Stimulated activated CD8-positive, alpha-beta memory T cell treated with anti-CD3 and anti-CD28 coated beads, Interleukin-15, amount 100 ng/mL, for 4 hours (primary cell): ENCODE measurements at regions not wholly inside any gene's neighbourhood (a gene's known extent, or its start where the extent isn't known, plus 50 kb on each side); places are given as distances from the start of the nearest gene placed in this dataset.

Experiments
- DNase-seq, 2 donors: peaks; one replicate each; pipeline ENCODE4 v3.0.0-alpha.2; 2020; ENCODE audit warnings: low read depth in 2 of 2

DNA sequence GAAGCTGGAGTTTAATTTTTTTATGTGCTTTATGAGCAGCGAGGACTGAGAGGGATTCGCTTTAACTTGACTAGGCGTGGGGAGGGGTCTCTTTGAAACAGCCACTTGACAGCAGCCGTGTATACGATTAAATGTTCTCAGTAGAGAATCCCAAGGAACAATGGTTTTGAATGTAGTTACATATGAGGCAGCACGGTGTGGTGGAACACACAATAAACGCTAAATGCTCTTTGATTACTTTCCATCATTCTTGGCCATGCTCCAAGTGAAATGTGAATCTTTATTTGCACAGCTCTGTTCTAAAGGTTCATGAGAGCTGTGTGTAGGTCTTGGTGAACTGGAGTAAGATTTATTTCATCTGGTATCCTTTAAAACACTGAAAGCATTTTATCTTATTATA lies 251.4 kb upstream of the TGFBR2 start:
- DNase-seq = no peak

DNA sequence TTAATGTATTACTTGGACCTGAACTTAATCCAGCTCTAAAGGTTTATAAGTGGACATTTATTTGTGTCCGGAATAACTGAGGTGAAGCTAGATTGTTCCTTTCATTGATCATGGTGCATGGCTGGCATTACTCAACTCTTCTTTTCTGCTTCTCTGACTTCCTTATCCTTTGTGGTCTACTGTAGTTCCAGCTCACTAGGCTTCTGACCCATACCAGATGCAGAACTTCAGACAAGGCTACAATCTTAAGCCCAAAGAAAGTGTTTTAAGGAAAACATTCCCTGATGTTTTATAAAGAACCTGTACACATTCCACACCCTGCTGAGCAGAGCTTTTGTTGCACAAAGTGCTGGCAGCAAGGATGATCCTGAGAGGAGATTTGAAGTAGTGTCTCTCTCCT lies 250.8 kb upstream of the TGFBR2 start:
- DNase-seq = no peak

DNA sequence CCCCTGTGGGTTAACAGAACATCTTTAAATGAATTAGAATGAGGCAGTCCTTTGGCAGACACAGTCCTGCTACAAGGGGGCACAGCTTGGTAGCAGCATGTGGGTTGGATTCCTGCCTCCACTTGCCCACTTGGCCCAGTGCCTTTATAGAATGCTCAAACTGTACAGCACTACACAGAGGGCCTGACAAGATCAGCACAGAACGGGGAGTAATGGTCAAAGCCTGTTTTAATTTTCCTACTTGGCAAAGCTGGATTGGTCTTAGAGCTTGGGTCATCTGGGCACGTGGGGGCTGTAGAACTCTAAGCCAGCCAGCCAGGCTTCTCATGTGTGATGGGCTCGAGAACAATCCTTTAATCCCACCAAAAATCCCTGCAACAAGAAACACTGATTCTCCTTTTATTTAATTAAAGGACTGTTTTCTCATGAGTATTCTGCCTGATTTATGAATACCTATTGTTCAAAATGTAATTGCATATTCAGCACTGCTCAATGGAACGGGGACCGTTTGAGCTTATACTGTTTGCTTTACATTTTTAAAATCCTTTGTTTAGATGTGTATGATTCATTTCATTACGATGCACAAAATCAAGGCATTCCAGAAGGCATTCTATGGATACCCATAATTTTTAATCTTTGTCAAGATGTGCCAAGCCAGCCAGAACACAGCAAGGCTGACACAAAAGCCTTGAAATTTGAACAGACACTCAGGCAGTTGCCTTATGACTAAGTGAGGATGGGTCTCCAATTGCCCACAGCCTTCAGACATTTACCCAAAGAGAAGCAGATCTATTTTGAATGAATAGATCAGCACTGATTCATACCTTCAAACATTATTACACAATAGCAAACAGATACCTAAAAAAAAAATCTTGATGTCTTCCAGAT lies 249.3 kb upstream of the TGFBR2 start:
- DNase-seq = no peak

DNA sequence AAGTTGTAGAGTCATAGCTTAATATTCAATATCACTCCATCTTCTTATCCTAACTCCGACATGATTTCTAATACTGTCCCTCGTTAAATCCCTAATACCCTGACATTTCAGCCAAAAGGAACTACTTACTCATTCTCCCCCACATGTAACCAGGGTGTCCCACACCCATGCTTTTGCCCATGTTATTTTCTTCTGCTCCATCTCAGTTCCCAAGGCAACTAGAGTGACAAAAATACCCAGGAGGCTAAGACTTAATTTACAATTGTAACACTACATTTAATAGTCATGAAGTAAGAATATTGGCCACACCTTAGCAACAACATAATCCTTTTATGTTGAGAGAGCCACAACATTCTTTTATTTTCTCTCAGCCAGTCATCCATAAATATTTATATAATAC lies 248.5 kb upstream of the TGFBR2 start:
- DNase-seq = no peak

DNA sequence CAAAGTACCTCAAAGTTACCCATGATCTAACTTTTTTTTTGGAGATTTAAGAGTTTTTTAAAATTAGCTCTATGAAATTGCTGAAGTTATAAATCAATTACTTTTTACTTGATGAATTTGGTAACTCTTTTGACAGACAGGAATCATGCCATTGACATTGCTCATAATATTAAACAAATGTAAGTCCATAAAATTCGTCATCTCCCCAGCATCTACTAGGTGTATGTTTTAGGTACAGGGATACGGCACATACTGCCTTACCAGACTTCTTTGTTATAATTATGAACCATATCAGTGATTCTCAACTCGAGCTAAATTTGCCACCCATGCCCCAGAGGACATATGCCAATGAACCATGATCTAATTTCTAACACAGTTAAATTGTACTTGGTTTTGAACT lies 247.5 kb upstream of the TGFBR2 start:
- DNase-seq = no peak

DNA sequence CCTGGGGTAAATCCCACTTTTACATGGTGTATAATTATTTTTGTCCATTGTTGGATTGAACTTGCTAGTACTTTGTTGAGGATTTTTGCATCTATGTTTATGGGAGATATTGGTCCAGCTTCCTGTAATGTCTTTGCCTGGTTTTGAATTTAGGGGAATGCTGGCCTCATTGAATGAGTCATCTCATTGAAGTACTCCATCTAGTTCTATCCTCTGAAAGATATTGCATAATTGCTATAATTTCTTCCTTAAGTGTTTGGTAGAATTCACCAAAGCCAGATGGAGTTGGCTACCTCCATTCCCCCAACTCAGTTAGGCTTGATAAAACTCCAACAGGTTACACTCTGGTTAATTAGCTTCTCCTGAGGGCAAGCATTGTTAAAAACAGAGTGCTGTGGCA lies 237.4 kb upstream of the TGFBR2 start:
- no peak for DNase-seq

DNA sequence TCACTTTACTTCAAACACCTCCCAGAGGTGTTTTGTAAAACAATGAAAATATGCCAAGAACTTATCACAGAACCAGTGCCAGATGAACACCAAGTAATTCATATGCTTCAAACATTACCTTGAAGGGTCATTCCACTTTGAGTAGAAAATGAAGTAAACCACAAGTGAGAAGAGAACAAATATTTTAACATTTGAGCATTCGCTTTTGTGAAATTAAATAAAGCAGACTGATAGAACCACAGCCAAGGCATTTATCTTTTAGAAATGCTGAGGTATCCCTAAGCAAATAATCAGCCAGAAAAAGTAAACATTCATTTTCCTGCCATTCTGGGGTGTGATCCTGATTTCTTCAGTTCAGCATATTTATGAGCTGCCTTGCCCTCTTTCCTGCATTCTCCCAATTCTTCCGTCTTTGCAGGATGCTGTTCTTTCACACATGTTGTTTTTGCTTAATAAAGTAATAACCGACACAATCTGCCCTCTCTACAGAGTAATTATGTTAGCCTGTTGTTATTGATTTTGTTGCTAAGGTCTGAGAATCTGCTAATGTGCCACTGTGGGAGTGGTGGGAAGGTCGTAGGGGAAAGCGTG lies 235.6 kb upstream of the TGFBR2 start:
- DNase-seq = no peak

DNA sequence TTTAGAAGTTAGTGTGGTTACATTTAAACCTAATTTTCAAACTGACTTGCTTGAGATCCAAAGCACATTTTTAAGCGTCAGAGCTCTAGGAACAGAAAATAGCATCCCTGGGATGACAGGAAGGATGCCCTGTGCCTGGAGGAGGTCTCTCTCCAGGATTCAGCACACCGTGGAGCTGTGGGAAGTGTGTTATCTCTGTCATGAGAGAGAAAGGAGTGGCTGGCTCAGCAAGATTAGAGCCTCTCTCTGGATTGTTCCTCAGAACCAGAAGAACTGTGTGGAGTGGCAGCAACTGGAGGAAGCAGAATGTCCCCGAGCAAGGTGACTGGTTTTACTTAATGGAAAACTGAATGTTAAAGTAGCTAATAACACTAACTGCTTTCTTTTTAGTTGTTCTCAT lies 233.6 kb upstream of the TGFBR2 start:
- DNase-seq = no peak

DNA sequence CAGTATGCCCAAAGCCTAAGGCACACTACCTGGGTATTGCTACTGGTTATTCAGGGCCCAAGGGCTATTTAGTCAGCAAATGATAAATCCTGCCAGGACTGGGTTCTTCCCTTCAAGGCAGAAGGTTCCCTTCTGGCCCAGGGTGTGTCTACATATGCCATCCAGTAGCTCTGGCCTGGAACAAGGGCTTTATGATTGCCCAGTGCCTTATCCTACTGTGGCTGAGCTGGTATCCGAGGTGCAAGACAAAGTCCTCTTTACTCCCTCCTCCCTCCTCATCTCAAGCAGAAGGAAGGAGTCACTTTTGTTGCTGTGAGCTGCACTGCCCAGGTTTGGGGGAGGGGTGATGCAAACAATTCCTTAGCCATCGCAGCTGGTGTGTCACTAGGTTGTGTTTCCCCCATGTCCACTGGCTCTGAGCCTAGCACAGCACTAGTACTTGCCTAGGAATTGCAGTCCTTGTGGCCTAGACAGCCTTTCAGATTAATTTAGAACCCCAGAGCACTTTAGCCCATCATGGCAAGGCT lies 221.8 kb upstream of the TGFBR2 start:
- DNase-seq = no peak

DNA sequence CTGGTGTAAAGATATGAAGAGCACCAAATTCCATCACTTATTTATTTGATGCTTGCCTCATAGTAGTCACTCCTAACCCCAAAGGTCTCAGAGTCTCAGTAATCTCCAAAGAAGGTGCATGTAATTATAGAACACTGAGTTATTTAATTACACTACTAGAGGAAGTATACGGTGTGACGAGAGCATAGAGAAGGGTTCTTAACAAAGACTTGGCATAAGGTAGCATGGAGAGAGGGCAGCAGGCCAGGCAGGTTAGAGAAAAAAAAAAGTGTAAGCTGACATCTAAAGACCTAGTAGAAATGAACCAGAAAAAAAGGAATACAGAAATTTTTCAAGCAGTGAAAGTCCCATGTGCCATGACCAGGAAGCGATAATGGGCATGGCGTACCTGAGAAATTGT lies 213.3 kb upstream of the TGFBR2 start:
- no peak for DNase-seq

DNA sequence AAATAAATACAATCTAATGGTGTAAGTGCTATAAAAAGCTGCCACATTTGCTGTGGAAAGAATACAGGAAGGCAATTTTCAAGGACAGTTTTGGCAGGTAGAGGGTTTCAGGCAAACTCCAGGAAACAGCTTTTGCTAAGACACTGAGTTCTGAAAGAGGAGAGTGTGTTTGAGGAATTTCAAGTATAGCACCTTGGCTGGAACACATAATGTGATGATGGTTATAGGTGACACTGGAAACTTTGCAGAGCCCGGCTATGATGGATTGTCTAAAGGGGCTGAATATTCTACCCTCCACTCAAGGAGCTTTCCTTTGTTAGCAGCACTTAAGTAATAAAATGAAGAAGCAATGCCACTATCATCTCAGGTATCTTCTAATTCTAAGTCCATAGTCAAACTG lies 209.4 kb upstream of the TGFBR2 start:
- no peak for DNase-seq

DNA sequence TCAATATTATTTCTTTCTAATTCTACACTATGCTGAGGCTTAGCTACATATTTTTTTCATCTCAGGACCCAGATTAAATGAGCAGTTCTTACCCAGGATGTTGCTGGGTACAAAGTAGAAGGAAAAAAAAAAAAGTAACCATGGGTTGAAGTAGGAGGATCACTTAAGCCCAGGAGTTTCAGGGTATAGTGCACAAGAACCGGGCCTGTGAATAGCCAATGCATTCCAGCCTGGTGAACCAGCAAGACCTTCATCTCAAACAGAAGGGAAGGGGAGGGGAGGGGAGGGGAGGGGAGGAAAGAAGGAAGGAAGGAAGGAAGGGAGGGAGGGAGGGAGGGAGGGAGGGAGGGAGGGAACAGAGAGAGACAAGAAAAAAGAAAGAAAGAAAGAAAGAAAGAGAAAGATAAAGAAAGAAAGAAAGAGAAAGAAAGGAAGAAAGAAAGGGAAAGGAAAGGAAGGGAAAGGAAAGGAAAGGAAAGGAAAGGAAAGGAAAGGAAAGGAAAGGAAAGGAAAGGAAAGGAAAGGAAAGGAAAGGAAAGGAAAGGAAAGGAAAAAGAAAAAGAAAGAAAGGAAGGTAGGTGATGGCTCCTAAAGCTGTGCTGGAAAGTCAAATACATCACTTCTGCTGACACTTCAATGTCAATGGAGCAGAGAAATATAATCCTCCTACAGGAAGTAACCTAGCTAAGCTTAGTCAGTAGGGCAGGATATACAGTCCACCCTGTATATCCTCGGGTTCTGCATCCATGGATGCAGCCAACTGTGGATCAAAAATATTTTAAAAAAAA lies 206.8 kb upstream of the TGFBR2 start:
- DNase-seq = no peak

DNA sequence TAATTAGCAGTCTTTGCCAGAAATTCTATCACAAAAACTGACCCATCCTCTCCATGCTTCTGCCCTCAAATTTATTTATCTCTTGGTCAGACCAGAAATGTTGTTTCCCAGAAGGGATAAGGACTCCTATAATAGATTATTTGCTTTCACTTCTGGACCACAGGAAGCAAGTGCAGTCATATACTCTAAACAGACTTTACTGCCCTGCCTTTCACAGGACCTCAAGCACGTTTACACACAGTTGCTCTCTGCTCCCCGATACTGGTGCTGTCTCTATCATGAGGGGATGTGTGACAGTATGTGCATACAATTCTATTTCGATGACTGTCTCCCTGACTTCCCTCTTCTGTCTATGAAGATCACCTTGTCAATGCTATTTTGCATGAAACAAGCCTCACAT lies 205.5 kb upstream of the TGFBR2 start:
- no peak for DNase-seq

DNA sequence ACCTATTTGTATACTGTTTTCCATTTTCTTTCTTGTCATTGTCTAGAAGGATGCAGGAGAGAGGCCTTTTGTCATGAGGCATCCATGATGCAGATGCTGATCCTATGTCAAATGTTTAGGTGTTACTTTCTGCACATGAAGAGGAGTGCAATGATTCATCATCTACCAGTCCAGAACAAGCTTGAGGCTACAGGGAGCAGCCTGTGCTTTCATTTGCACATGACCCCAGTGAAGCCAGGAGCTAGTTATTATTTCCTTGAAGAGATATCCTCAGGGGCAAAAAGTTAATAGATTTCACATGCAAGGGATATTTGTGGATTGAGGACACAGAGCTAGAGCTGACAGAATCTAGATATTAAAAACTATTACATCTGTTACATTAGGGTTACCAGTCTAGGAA lies 204.4 kb upstream of the TGFBR2 start:
- DNase-seq = no peak

DNA sequence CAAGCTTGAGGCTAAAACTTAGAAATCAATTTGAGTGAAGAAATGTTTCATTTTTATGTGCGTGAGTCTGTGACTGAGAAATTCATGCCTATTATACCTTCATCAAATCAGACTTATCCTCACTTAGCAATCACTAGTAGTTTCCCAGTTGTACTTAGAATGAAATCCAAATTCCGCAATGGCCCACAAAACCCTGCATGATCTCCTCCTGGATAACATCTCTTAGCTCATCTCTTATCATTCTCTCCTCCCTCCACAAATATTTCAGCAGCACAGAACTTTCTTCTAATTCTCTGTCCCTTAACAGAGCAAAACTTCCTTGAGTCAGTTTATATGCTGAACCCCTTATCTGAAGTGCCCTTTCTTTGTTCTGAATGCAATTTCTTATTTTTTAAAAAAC lies 198.8 kb upstream of the TGFBR2 start:
- no peak for DNase-seq

DNA sequence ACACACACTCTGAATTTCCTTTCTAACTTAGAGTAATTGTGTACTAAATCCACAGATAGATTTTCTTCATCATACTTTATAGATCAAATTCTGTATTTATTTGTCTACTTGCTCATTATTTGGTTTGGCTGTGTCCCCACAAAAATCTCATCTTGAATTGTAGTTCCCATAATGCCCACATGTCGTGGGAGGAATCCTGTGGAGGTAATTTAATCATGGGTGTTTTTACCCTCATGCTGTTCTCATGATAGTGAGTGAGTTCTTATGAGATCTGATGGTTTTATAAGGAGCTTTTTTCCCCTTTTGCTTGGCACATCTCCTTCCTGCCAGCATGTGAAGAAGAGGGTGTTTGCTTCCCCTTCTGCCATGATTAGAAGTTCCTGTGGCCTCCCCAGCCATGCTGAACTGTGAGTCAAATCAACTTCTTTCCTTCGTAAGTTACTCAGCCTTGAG lies 198.3 kb upstream of the TGFBR2 start:
- DNase-seq = no peak

DNA sequence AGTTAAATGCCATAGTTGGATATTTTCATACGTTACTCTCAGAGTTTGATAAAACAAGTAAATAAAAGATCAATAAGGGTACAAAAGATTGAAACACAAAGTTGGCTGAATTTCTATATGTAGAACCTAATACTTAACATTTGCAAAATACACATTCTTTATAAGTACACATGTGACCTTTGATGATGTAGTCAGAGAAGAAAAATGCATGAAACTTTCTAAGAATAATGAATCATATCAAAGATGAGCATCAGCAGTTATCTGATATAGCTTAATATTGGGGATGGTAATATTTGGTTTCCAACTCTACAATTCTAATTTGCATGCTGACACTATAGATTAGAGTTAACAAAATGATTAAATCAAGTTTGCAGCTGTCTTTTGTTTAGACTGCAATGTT lies 188.0 kb upstream of the TGFBR2 start:
- no peak for DNase-seq

DNA sequence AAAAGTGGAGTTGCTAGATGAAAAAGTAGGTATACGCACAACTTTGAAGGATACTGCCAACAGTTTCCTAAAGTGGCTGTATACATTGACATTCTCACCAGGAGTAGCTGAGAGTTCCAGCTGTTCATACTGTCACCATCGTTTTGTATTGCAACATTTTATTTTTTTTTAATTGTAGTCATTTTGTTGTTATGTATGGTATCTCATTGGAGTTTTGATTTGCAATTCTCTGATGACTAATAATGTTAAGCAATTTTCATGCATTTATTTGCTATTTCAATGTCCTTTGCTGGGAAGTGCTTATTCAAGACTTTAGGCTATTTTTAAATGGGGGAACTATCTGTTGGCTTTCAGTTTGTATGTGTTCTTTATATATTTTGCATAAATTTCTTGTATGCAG lies 185.1 kb upstream of the TGFBR2 start:
- DNase-seq = no peak

DNA sequence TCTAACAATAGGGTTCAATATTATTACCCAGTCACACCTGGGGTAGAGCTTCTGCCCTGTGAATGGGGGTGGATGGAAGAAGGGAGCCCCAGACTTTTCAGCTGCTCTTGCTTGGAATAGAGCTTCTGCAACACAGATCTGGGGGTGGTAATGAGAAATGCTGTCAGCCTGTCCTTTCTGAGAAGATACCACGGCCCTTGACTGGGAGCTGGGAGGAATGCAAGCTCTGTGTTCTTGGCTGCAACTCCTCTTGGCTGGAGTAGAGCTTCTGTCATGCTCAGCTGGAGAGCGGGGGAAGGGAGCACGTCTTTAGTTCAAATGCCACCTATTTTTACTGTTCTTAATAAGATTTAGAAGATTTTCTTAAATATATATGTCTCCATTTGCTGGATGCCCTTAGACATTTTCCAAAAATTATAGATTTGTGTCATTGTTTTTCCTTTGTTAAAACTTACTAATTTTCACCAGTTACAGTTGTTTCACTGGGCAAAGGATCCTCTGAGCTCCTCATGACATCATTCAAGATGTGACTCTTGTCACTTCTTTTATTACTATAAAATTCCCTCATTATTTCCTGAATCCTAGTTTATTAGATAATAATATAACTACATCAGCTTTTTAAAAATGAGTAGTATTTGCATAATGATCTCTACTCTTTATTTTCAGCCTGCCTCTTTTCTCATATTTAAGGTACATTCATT lies 180.0 kb upstream of the TGFBR2 start:
- no peak for DNase-seq

DNA sequence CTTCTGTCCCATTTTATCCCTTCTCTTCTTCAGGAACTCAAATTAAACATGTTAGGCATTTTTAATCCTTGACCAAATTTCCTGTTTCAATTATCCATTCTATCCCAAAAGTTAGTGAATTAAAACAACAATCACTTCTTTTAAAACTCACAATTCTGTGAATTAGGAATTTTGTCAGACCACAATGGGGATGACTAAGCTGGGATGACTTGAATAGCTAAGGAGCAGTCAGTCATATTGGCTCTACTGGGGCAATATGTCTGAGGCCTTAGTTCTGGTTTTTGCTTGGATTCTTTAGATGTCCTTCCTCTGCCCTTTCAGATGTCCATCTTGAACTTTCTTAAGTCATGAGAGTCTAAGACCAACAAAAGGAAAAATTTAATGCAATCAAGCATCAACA lies 178.2 kb upstream of the TGFBR2 start:
- DNase-seq = no peak

DNA sequence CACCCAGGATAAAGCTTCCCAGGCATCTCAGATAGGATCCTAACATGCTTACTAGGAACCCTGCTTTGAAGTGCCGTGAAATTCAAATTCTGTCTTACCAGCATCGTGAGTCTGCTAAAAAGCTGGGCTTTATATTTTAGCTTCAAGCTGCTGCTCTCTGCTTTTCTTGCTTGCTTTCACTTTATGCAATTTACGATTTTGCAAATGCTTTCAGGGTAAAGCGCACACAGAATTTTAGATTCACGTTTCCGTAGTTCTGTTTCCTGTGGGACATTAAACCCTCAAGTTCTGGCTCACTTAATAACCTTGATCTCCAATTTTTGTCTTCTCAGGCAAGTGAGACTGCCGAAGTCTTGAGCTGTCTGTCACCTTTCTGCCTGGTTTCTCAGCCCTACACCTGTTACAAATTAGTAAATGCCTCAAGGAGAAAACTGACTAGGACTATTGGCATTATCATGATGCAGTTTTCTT lies 170.5 kb upstream of the TGFBR2 start:
- no peak for DNase-seq

DNA sequence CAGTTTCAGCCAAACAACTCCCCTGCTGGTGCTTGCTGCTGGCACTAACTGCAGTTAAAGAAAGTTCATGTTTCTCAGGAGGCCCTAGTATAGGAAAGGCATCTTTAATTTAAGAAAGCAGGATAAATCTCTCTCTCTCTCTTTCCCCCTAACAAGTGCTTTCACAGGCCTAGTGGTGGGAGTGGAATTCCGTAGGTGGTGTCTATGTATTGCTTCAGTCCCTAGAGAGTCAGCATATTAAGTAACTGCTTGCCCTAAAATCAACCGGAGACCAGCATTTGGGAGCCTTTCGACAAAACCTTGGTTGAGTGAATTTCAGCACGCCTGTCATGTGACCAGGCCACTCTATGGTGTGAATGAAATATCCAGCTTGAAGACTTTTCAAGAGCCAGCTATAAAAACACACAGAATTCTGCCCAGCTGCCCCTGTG lies 169.2 kb upstream of the TGFBR2 start:
- DNase-seq = no peak
